Neural progenitor cell (in vitro differentiated cells): ENCODE measurements at regions not wholly inside any gene's neighbourhood (a gene's known extent, or its start where the extent isn't known, plus 50 kb on each side); places are given as distances from the start of the nearest gene placed in this dataset.

Experiments
- DNase-seq: peaks from one replicate; pipeline ENCODE4 v3.0.0-alpha.2; 2016; ENCODE audit warnings: low spot score
- H2AFZ ChIP-seq: fragments of 200-600 bp; sonication (generic); replicated peaks from 2 replicates; pipeline ENCODE4 v1.6.1; 2016; ENCODE audit warnings: antibody characterized with exemption
- H3F3A ChIP-seq: fragments of 200-600 bp; sonication (generic); 2 replicates; pipeline ENCODE4 v1.6.1; 2016; ENCODE audit warnings: antibody characterized with exemption, low read depth
- H3K27ac ChIP-seq: fragments of 200-600 bp; sonication (generic); 2 replicates; pipeline ENCODE4 v1.5.1; 2016; ENCODE audit warnings: mild to moderate bottlenecking
- H3K27me3 ChIP-seq: fragments of 200-600 bp; sonication (generic); 2 replicates; pipeline ENCODE4 v1.6.1; 2016; ENCODE audit warnings: mild to moderate bottlenecking, moderate library complexity
- H3K36me3 ChIP-seq: fragments of 200-600 bp; sonication (generic); 2 replicates; pipeline ENCODE4 v1.5.1; 2016
- H3K4me1 ChIP-seq: fragments of 200-600 bp; sonication (generic); 2 replicates; pipeline ENCODE4 v1.6.1; 2016; ENCODE audit warnings: mixed run types
- H3K4me2 ChIP-seq: fragments of 200-600 bp; sonication (generic); 2 replicates; pipeline ENCODE4 v1.6.1; 2016
- H3K4me3 ChIP-seq: fragments of 200-600 bp; sonication (generic); 2 replicates; pipeline ENCODE4 v1.5.1; 2016
- H3K79me2 ChIP-seq: fragments of 200-600 bp; sonication (generic); 2 replicates; pipeline ENCODE4 v1.6.1; 2016; ENCODE audit warnings: low read depth
- H3K9ac ChIP-seq: fragments of 200-600 bp; sonication (generic); 2 replicates; pipeline ENCODE4 v1.6.1; 2016
- H3K9me3 ChIP-seq: fragments of 200-600 bp; sonication (generic); 2 replicates; pipeline ENCODE4 v1.5.1; 2016; ENCODE audit warnings: low read depth
- H4K20me1 ChIP-seq: fragments of 200-600 bp; sonication (generic); 2 replicates; pipeline ENCODE4 v1.6.1; 2016; ENCODE audit warnings: low read depth
- H3K27ac Mint-ChIP-seq: 3 replicates; pipeline ENCODE4 v1.8.0; 2021; ENCODE audit warnings: mixed read lengths
- H3K27me3 Mint-ChIP-seq: 2 replicates; pipeline ENCODE4 v1.8.0; 2022; ENCODE audit warnings: low read depth, mild to moderate bottlenecking, inconsistent platforms, moderate library complexity, mixed read lengths; ENCODE audit not compliant: insufficient read depth
- H3K36me3 Mint-ChIP-seq: 3 replicates; pipeline ENCODE4 v1.8.0; 2021; ENCODE audit warnings: mixed read lengths
- H3K4me1 Mint-ChIP-seq: 3 replicates; pipeline ENCODE4 v1.8.0; 2021; ENCODE audit warnings: mixed read lengths
- H3K4me3 Mint-ChIP-seq: 3 replicates; pipeline ENCODE4 v1.8.0; 2021; ENCODE audit warnings: mild to moderate bottlenecking, moderate library complexity, mixed read lengths
- H3K9me3 Mint-ChIP-seq: 3 replicates; pipeline ENCODE4 v1.8.0; 2020; ENCODE audit warnings: mixed read lengths
- CTCF ChIP-seq: fragments of 200-600 bp; sonication (generic); IDR thresholded peaks from 2 replicates; pipeline ENCODE4 v1.5.1; 2017; ENCODE audit warnings: antibody characterized with exemption, mild to moderate bottlenecking
- EZH2 ChIP-seq: fragments of 200-600 bp; sonication (generic); IDR thresholded peaks from 2 replicates; pipeline ENCODE4 v1.6.1; 2017; ENCODE audit warnings: antibody characterized with exemption, mild to moderate bottlenecking, moderate library complexity
- EZH2phosphoT487 ChIP-seq: fragments of 200-600 bp; sonication (generic); IDR thresholded peaks from 2 replicates; pipeline ENCODE4 v1.6.1; 2017; ENCODE audit warnings: antibody characterized with exemption

GRCh38 chr20:54717983-54718382 is 242.6 kb downstream of the DOK5 start:
- Mint-ChIP-seq H3K27me3 (no peaks in the 10 kb centered on the region), H3K4me1 (peaks cover 7% of the 10 kb centered on the region), H3K36me3 (no peaks in the 10 kb centered on the region), H3K9me3 (peaks cover 4% of the 10 kb centered on the region), H3K27ac (no peak overlapping the region), H3K4me3 (no peak overlapping the region)
- H3K27ac ChIP-seq, result no peak overlapping the region
- H3K27me3 ChIP-seq, result no peaks in the 10 kb centered on the region
- no peaks in the 10 kb centered on the region for H3K4me1 ChIP-seq
- H3K4me3 ChIP-seq, result no peak overlapping the region
- no peaks in the 10 kb centered on the region for H3K79me2 ChIP-seq
- H3K4me2 ChIP-seq, result no peak overlapping the region
- no peak for DNase-seq
- no peaks in the 10 kb centered on the region for H3K9me3 ChIP-seq
- H3K36me3 ChIP-seq, result no peaks in the 10 kb centered on the region
- H3K9ac ChIP-seq, result no peak overlapping the region
- no peak for TF ChIP-seq EZH2phosphoT487
- no peak overlapping the region for H2AFZ ChIP-seq
- H4K20me1 ChIP-seq, result no peaks in the 10 kb centered on the region
- no peaks in the 10 kb centered on the region for H3F3A ChIP-seq

GRCh38 chr20:54716790-54717189 is 241.4 kb downstream of the DOK5 start:
- Histone ChIP-seq H3K4me3 (no peak overlapping the region), H3K79me2 (no peaks in the 10 kb centered on the region), H3K36me3 (no peaks in the 10 kb centered on the region), H2AFZ (no peak overlapping the region), H3F3A (no peaks in the 10 kb centered on the region), H3K9ac (no peak overlapping the region), H3K4me1 (no peaks in the 10 kb centered on the region), H3K9me3 (no peaks in the 10 kb centered on the region), H4K20me1 (no peaks in the 10 kb centered on the region), H3K27ac (no peak overlapping the region), H3K4me2 (no peak overlapping the region), H3K27me3 (no peaks in the 10 kb centered on the region)
- TF ChIP-seq EZH2, result no peak
- no peak for TF ChIP-seq EZH2phosphoT487
- no peak for TF ChIP-seq CTCF
- H3K4me3 Mint-ChIP-seq, result no peak overlapping the region
- H3K9me3 Mint-ChIP-seq, result peaks cover 4% of the 10 kb centered on the region
- no peak overlapping the region for H3K27ac Mint-ChIP-seq
- no peaks in the 10 kb centered on the region for H3K27me3 Mint-ChIP-seq
- peaks cover 7% of the 10 kb centered on the region for H3K4me1 Mint-ChIP-seq
- DNase-seq, result no peak
- H3K36me3 Mint-ChIP-seq, result no peaks in the 10 kb centered on the region

GRCh38 chr20:54716174-54716747 is 240.9 kb downstream of the DOK5 start:
- H3K4me3 Mint-ChIP-seq, result no peak overlapping the region
- Histone ChIP-seq H2AFZ (no peak overlapping the region), H3K9me3 (no peaks in the 10 kb centered on the region), H3K4me2 (no peak overlapping the region), H3K9ac (no peak overlapping the region), H3K27ac (no peak overlapping the region), H3K27me3 (no peaks in the 10 kb centered on the region), H3F3A (no peaks in the 10 kb centered on the region), H3K4me1 (no peaks in the 10 kb centered on the region), H3K36me3 (no peaks in the 10 kb centered on the region), H3K4me3 (no peak overlapping the region), H4K20me1 (no peaks in the 10 kb centered on the region), H3K79me2 (no peaks in the 10 kb centered on the region)
- peaks cover 4% of the 10 kb centered on the region for H3K9me3 Mint-ChIP-seq
- TF ChIP-seq CTCF, result no peak
- TF ChIP-seq EZH2, result no peak
- TF ChIP-seq EZH2phosphoT487, result no peak
- DNase-seq, result no peak
- H3K27ac Mint-ChIP-seq, result no peak overlapping the region
- H3K36me3 Mint-ChIP-seq, result no peaks in the 10 kb centered on the region
- H3K4me1 Mint-ChIP-seq, result peaks cover 7% of the 10 kb centered on the region
- H3K27me3 Mint-ChIP-seq, result no peaks in the 10 kb centered on the region

- Mint-ChIP-seq H3K9me3 (peaks cover 4% of the 10 kb centered on the region), H3K27ac (no peak overlapping the region), H3K27me3 (no peaks in the 10 kb centered on the region), H3K4me3 (no peak overlapping the region), H3K36me3 (no peaks in the 10 kb centered on the region), H3K4me1 (peaks cover 7% of the 10 kb centered on the region)
- H3K79me2 ChIP-seq, result no peaks in the 10 kb centered on the region
- no peaks in the 10 kb centered on the region for H3K36me3 ChIP-seq
- H3K4me1 ChIP-seq, result no peaks in the 10 kb centered on the region
- no peak overlapping the region for H3K4me2 ChIP-seq
- no peaks in the 10 kb centered on the region for H3K27me3 ChIP-seq
- H3F3A ChIP-seq, result no peaks in the 10 kb centered on the region
- no peak overlapping the region for H2AFZ ChIP-seq
- H3K4me3 ChIP-seq, result no peak overlapping the region
- TF ChIP-seq EZH2phosphoT487, result no peak
- no peak for TF ChIP-seq EZH2
- no peak for TF ChIP-seq CTCF
- no peaks in the 10 kb centered on the region for H4K20me1 ChIP-seq
- H3K27ac ChIP-seq, result no peak overlapping the region
- H3K9ac ChIP-seq, result no peak overlapping the region
- no peak for DNase-seq
- no peaks in the 10 kb centered on the region for H3K9me3 ChIP-seq
These were observed 239.4 kb downstream of the DOK5 start for GRCh38 chr20:54714817-54715216.
